Hepatocyte (in vitro differentiated cells): ENCODE measurements at regions not wholly inside any gene's neighbourhood (a gene's known extent, or its start where the extent isn't known, plus 50 kb on each side); places are given as distances from the start of the nearest gene placed in this dataset.

ENCODE experiments used
- DNase-seq: peaks from one replicate; pipeline ENCODE4 v3.0.0-alpha.2; 2016; ENCODE audit warnings: low spot score
- H2AFZ ChIP-seq: fragments of 200-600 bp; sonication (generic); 2 replicates; pipeline ENCODE4 v1.6.0; 2016; ENCODE audit warnings: antibody characterized with exemption, mild to moderate bottlenecking
- H3K27ac ChIP-seq: fragments of 200-600 bp; sonication (generic); 2 replicates; pipeline ENCODE4 v1.5.1; 2016; ENCODE audit warnings: mild to moderate bottlenecking
- H3K27me3 ChIP-seq: fragments of 200-600 bp; sonication (generic); 2 replicates; pipeline ENCODE4 v1.6.1; 2016
- H3K36me3 ChIP-seq: fragments of 200-600 bp; sonication (generic); replicated peaks from 2 replicates; pipeline ENCODE4 v1.5.1; 2016; ENCODE audit warnings: low read depth; ENCODE audit not compliant: insufficient read depth
- H3K4me1 ChIP-seq: fragments of 200-600 bp; sonication (generic); 2 replicates; pipeline ENCODE4 v1.5.1; 2016; ENCODE audit warnings: mild to moderate bottlenecking, moderate library complexity; ENCODE audit not compliant: insufficient read depth
- H3K4me2 ChIP-seq: fragments of 200-600 bp; sonication (generic); 2 replicates; pipeline ENCODE4 v1.6.0; 2016
- H3K4me3 ChIP-seq: fragments of 200-600 bp; sonication (generic); 2 replicates; pipeline ENCODE4 v1.5.1; 2016; ENCODE audit warnings: mild to moderate bottlenecking
- H3K79me2 ChIP-seq: fragments of 200-600 bp; sonication (generic); 2 replicates; pipeline ENCODE4 v1.6.0; 2017; ENCODE audit warnings: mild to moderate bottlenecking
- H3K9me2 ChIP-seq: fragments of 200-600 bp; sonication (generic); replicated peaks from 2 replicates; pipeline ENCODE4 v1.6.0; 2017; ENCODE audit warnings: mild to moderate bottlenecking; ENCODE audit not compliant: insufficient read depth
- H3K9me3 ChIP-seq: fragments of 200-600 bp; sonication (generic); 2 replicates; pipeline ENCODE4 v1.5.1; 2016; ENCODE audit warnings: low read depth, mild to moderate bottlenecking
- H4K20me1 ChIP-seq: fragments of 200-600 bp; sonication (generic); 2 replicates; pipeline ENCODE4 v1.6.0; 2016; ENCODE audit warnings: mild to moderate bottlenecking; ENCODE audit not compliant: insufficient read depth, poor library complexity, severe bottlenecking
- CTCF ChIP-seq: fragments of 200-600 bp; sonication (generic); IDR thresholded peaks from 2 replicates; pipeline ENCODE4 v1.5.1; 2016; ENCODE audit warnings: antibody characterized with exemption, mild to moderate bottlenecking; ENCODE audit not compliant: poor library complexity
- EZH2 ChIP-seq: fragments of 200-600 bp; sonication (generic); IDR thresholded peaks from 2 replicates; pipeline ENCODE4 v1.6.1; 2016; ENCODE audit warnings: antibody characterized with exemption, mild to moderate bottlenecking, borderline replicate concordance
- EZH2phosphoT487 ChIP-seq: fragments of 200-600 bp; sonication (generic); IDR thresholded peaks from one replicate; pipeline ENCODE4 v1.6.1; 2018; ENCODE audit warnings: antibody characterized with exemption, mild to moderate bottlenecking, low read depth, moderate library complexity; ENCODE audit not compliant: unreplicated experiment, severe bottlenecking
- WGBS: methylation state at CpG from one replicate; pipeline ENCODE4 v1.1.6; 2016; ENCODE audit warnings: low lambda C conversion rate; ENCODE audit errors: missing lambda C conversion rate; 5-methylcytosine and 5-hydroxymethylcytosine counted together

- Histone ChIP-seq H3K36me3 (no peaks in the 10 kb centered on the region), H3K4me3 (no peak overlapping the region), H3K4me1 (no peaks in the 10 kb centered on the region), H3K4me2 (no peak overlapping the region), H4K20me1 (no peaks in the 10 kb centered on the region), H3K27me3 (no peaks in the 10 kb centered on the region), H3K79me2 (no peaks in the 10 kb centered on the region), H3K9me3 (no peaks in the 10 kb centered on the region), H3K27ac (no peak overlapping the region), H2AFZ (no peak overlapping the region), H3K9me2 (no peaks in the 10 kb centered on the region)
- DNase-seq: no peak
- 92% methylated on average over 14 of the region's 14 CpGs for WGBS
- TF ChIP-seq EZH2: no peak
- TF ChIP-seq CTCF: no peak
- TF ChIP-seq EZH2phosphoT487: no peak
These were observed 418.7 kb downstream of the GLRX3 start for GRCh38 chr10:130554701-130555410.

- Histone ChIP-seq H3K4me1 (no peaks in the 10 kb centered on the region), H3K4me3 (no peak overlapping the region), H3K9me3 (no peaks in the 10 kb centered on the region), H3K9me2 (no peaks in the 10 kb centered on the region), H3K79me2 (no peaks in the 10 kb centered on the region), H3K36me3 (no peaks in the 10 kb centered on the region), H3K27ac (no peak overlapping the region), H4K20me1 (no peaks in the 10 kb centered on the region), H3K4me2 (no peak overlapping the region), H3K27me3 (no peaks in the 10 kb centered on the region), H2AFZ (no peak overlapping the region)
- no peak for DNase-seq
- 93% methylated on average over 7 of the region's 7 CpGs for WGBS
- TF ChIP-seq EZH2 (no peak), EZH2phosphoT487 (no peak), CTCF (no peak)
These were observed 419.2 kb downstream of the GLRX3 start for GRCh38 chr10:130555411-130555750.

GRCh38 chr10:130557181-130557845 lies 421.1 kb downstream of the GLRX3 start:
- H3K4me2 ChIP-seq: no peak overlapping the region
- WGBS: 74% methylated on average over 8 of the region's 8 CpGs

GRCh38 chr10:130558746-130559546 lies 422.8 kb downstream of the GLRX3 start:
- no peaks in the 10 kb centered on the region for H3K27me3 ChIP-seq
- H3K36me3 ChIP-seq: no peaks in the 10 kb centered on the region
- H2AFZ ChIP-seq: no peak overlapping the region
- H3K27ac ChIP-seq: no peak overlapping the region
- no peak overlapping the region for H3K4me3 ChIP-seq
- H3K9me2 ChIP-seq: no peaks in the 10 kb centered on the region
- H3K9me3 ChIP-seq: no peaks in the 10 kb centered on the region
- H4K20me1 ChIP-seq: no peaks in the 10 kb centered on the region
- no peaks in the 10 kb centered on the region for H3K4me1 ChIP-seq
- H3K79me2 ChIP-seq: no peaks in the 10 kb centered on the region
- no peak overlapping the region for H3K4me2 ChIP-seq
- WGBS: 64% methylated on average over 11 of the region's 11 CpGs
- no peak for DNase-seq
- TF ChIP-seq CTCF (no peak), EZH2phosphoT487 (no peak), EZH2 (no peak)

More at GRCh38 chr10:130557181-130557845, 421.1 kb downstream of the GLRX3 start:
- no peaks in the 10 kb centered on the region for H3K36me3 ChIP-seq
- no peak overlapping the region for H3K4me3 ChIP-seq
- no peak for DNase-seq
- H3K79me2 ChIP-seq: no peaks in the 10 kb centered on the region
- H4K20me1 ChIP-seq: no peaks in the 10 kb centered on the region
- no peaks in the 10 kb centered on the region for H3K9me2 ChIP-seq
- H3K4me1 ChIP-seq: no peaks in the 10 kb centered on the region
- no peak overlapping the region for H3K27ac ChIP-seq
- H3K9me3 ChIP-seq: no peaks in the 10 kb centered on the region
- H3K27me3 ChIP-seq: no peaks in the 10 kb centered on the region
- no peak for TF ChIP-seq EZH2
- H2AFZ ChIP-seq: no peak overlapping the region
